ENCODE measurements at regions not wholly inside any gene's neighbourhood (a gene's known extent, or its start where the extent isn't known, plus 50 kb on each side); places are given as distances from the start of the nearest gene placed in this dataset.

- no peak for TF ChIP-seq CTCF (IDR thresholded peaks at IDR 0.05)
- peak in 1 of 2 donors; percentile 19 for TF ChIP-seq POLR2A (IDR thresholded peaks at IDR 0.05)
Measured at GRCh38 chr1:201714542-201715329, 114.2 kb upstream of the IPO9 start.
